ENCODE measurements at regions not wholly inside any gene's neighbourhood (a gene's known extent, or its start where the extent isn't known, plus 50 kb on each side); places are given as distances from the start of the nearest gene placed in this dataset.

GRCh38 chr10:63030536-63030935, 102.6 kb upstream of the NRBF2 start:
- TF ChIP-seq POLR2A (IDR thresholded peaks at IDR 0.05; ENCODE audit: low read depth, low read length) (no peak), POLR2AphosphoS5 (IDR thresholded peaks at IDR 0.05; ENCODE audit: low read depth, low read length) (no peak), SPI1 (IDR thresholded peaks at IDR 0.05; ENCODE audit: low read depth, low read length) (no peak), TAF1 (IDR thresholded peaks at IDR 0.05; ENCODE audit: low read depth, low read length) (no peak), PAX5 (IDR thresholded peaks at IDR 0.05; ENCODE audit: insufficient read depth, low read length, severe bottlenecking) (no peak)
